ENCODE measurements at regions not wholly inside any gene's neighbourhood (a gene's known extent, or its start where the extent isn't known, plus 50 kb on each side); places are given as distances from the start of the nearest gene placed in this dataset.

DNA sequence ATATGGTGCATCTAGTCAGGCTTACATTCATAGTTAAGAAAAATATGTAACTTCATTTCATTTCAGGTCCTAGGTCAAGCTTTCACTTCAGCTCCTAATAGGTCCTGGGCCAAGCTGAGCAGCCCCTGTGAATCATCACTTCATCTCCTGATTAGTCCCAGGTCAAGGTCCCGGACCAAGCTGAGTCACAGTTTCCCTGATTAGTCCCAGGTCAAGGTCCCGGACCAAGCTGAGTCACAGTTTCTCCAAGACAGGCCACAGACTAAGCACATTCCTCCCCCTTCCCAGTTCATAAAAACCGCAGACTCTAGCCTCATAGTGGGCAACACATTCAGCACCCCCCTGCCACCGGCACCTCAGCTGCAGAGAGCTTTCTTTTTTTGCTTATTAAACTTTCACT is 1331.8 kb downstream of the PCDH19 start:
- WGBS (ENCODE audit: extremely low coverage, insufficient read length, low lambda C conversion rate) = no CpG with 5 or more reads among the region's 4 CpGs
- Histone ChIP-seq H3K56ac (ENCODE audit: insufficient read length, low read depth, low read length) (no peak overlapping the region), H3K27me3 (ENCODE audit: insufficient read depth, low read length) (no peaks in the 10 kb centered on the region), H2BK120ac (ENCODE audit: low read depth, low read length, poor library complexity, severe bottlenecking) (no peak overlapping the region), H2BK20ac (ENCODE audit: low read depth, low read length, poor library complexity, severe bottlenecking) (no peak overlapping the region), H2AFZ (ENCODE audit: low read length) (no peak overlapping the region), H2BK15ac (ENCODE audit: low read depth, low read length) (no peak overlapping the region), H3K79me2 (ENCODE audit: insufficient read depth, low read length) (no peaks in the 10 kb centered on the region), H3K4me1 (ENCODE audit: insufficient read depth, low read length) (no peaks in the 10 kb centered on the region), H3K23me2 (ENCODE audit: insufficient read length, low read depth, low read length, poor library complexity, severe bottlenecking) (no peaks in the 10 kb centered on the region), H4K5ac (ENCODE audit: insufficient read length, low read depth, low read length) (no peak overlapping the region), H3K9me3 (ENCODE audit: control insufficient read depth, low read depth, low read length) (no peaks in the 10 kb centered on the region), H2BK12ac (ENCODE audit: insufficient read length, low read depth, low read length) (no peak overlapping the region), H3K14ac (ENCODE audit: insufficient read depth, low read length) (no peak overlapping the region), H3K4ac (ENCODE audit: low read depth, low read length) (no peak overlapping the region), H3K18ac (ENCODE audit: insufficient read length, low read depth, low read length) (no peak overlapping the region), H3T11ph (ENCODE audit: low read length) (no peak overlapping the region), H2AK5ac (ENCODE audit: insufficient read length, low read length) (no peak overlapping the region), H3K9ac (ENCODE audit: extremely low read depth, insufficient read length, low read length) (no peak overlapping the region), H4K91ac (ENCODE audit: insufficient read length, low read depth, low read length) (no peak overlapping the region), H3K4me2 (ENCODE audit: insufficient read depth, insufficient read length, low read length) (no peak overlapping the region), H3K23ac (ENCODE audit: insufficient read length, low read depth, low read length) (no peak overlapping the region), H2BK5ac (ENCODE audit: insufficient read length, low read length) (no peak overlapping the region), H3K79me1 (ENCODE audit: insufficient read depth, low read depth, low read length, poor library complexity, severe bottlenecking) (no peaks in the 10 kb centered on the region), H4K8ac (replicated peaks; ENCODE audit: insufficient read length, low read depth, low read length) (no peak overlapping the region), H3K27ac (ENCODE audit: insufficient read length, low read depth, low read length) (no peak overlapping the region), H4K20me1 (ENCODE audit: control insufficient read depth, insufficient read depth, insufficient read length) (no peaks in the 10 kb centered on the region)
- Mint-ChIP-seq H3K27me3 (ENCODE audit: low read depth) (no peaks in the 10 kb centered on the region), H3K4me1 (no peaks in the 10 kb centered on the region), H3K27ac (no peak overlapping the region), H3K36me3 (ENCODE audit: insufficient read depth in 1 of 3, low read depth in 3 of 3) (peaks cover 2 to 5% (median 3%) of the 10 kb centered on the region in 3 experiments; a peak in 4 of 7 replicates), H3K4me3 (no peak overlapping the region), H3K9me3 (peaks cover 5 to 6% of the 10 kb centered on the region in 2 experiments; a peak in 2 of 5 replicates)
- TF ChIP-seq CTCF (conservative IDR thresholded peaks at IDR 0.05) = no peak
- no peak for DNase-seq

All from H9 (cell line).